NT2/D1 (cell line): ENCODE measurements at regions not wholly inside any gene's neighbourhood (a gene's known extent, or its start where the extent isn't known, plus 50 kb on each side); places are given as distances from the start of the nearest gene placed in this dataset.

Experiments
- SUZ12 ChIP-seq: IDR thresholded peaks from 2 replicates; pipeline ENCODE4 v1.6.1; 2011; ENCODE audit not compliant: insufficient read length, insufficient read depth; ENCODE audit errors: extremely low read depth
- YY1 ChIP-seq: IDR thresholded peaks from 2 replicates; pipeline ENCODE4 v1.6.1; 2011; ENCODE audit not compliant: insufficient read length, insufficient read depth
- ZNF274 ChIP-seq: IDR thresholded peaks from 2 replicates; pipeline ENCODE4 v1.6.1; 2011; ENCODE audit warnings: mild to moderate bottlenecking, low read depth, low read length

DNA sequence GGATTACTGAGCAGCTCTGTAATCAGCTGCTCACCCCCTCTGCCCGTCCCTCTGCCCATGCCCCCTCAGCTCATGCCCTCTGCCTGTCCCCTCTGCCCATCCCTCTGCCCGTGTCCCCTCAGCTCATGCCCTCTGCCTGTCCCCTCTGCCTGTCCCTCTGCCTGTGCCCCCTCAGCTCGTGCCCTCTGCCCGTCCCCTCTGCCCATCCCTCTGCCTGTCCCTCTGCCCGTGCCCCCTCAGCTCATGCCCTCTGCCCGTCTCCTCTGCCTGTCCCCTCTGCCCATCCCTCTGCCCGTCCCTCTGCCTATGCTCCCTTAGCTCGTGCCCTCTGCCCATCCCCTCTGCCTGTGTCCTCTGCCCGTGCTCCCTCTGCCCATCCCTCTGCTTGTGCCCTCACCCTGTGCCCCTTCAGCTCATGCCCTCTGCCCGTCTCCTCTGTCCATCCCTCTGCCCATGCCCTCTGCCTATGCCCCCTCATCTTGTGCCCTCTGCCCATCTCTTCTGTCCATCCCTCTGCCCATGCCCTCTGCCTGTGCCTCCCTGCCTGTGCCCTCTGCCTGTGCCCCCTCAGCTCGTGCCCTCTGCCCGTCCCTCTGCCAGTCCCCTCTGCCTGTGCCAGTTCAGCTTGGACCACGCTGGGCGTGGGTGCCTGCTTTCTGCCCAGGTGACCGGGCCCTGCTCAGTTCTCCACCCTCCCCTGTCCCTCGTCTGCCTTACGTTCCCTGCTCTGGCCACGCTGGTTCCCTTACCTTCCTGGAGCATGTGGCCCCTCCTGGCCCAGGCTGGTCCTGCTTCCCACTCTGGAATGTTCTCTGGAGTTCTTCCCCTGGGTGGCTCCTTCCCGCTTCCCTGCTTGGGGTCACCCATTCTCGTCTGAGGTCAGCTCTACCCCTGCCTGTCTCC lies 97.6 kb downstream of the NPIPB11 start:
- TF ChIP-seq YY1, result no peak
- TF ChIP-seq SUZ12, result no peak
- no peak for TF ChIP-seq ZNF274
